NCI-H1048 (cell line): ENCODE measurements at regions not wholly inside any gene's neighbourhood (a gene's known extent, or its start where the extent isn't known, plus 50 kb on each side); places are given as distances from the start of the nearest gene placed in this dataset.
"Not testable (repeated sequence)": the region's sequence is repeated elsewhere in the genome, so short reads cannot be mapped to it uniquely, and the experiment has no call there.

ENCODE experiments used
- DNase-seq: peaks from one replicate; lab custom pipeline; 2025; lab: John Stamatoyannopoulos, UW

DNA sequence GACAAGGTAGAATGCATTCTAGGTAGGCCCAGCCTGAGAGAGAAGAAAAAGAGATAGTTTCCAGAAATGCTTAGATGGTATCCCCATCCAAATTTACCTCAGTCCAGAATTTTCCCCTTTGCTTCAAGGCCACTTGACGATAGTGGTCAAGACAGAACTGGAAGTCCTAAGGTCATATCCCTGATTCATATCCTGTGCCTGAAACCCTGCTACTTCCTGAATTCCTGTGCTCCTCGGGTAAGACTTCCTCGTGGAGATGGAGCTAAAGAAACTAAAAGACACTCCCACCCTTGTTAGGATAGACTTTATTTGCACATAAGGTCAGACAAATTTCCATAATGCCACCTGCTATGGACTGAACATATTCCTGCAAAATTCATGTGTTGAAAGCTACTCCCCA lies 175.9 kb downstream of the EVX1 start:
- no peak for DNase-seq

DNA sequence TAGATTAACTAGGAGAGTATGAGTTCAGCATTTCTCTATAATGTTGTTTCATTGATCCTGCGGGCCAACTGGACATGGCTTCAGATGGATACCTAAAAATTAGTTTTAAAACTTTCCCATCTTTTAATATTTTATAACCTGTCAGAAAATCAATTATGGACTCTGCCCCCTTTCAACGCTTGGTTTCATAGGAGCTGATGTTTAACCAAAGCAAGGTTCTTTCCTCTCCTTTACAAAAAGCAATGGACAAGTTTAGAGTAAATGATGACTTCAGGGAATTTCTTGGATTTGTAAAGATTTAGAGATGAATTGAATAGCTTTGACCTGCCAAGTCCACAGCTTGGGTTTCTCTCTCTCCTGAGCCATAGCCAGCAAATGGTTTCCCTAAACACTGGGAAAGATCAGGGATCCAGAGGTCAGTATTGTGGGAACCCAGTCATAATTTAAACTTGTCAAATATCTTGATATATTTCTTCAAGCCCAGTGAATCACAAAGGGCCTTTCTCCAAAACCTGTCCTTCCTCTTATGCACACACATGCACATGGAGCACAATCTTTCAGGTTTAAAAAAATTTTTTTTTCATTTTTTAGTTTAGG lies 177.1 kb downstream of the EVX1 start:
- no peak for DNase-seq

DNA sequence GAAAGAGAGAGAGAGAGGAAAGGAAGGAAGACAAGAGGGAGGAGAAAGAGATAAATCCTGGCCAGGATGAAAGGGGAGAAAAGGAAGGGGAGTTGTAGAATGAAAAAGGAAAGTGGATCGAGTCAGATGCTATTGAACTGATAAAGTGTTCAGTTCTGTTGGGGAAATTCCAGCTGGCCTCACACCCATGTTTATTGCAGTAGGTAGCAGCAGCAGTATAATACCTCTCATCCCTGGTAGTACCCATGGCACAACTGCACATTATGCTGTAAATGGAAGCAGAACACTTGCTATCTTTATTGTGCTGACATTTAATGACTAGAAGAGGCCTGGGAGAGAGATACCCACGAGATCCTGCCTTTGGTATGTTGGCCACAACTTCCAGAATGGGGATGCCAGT lies 178.1 kb downstream of the EVX1 start:
- no peak for DNase-seq

DNA sequence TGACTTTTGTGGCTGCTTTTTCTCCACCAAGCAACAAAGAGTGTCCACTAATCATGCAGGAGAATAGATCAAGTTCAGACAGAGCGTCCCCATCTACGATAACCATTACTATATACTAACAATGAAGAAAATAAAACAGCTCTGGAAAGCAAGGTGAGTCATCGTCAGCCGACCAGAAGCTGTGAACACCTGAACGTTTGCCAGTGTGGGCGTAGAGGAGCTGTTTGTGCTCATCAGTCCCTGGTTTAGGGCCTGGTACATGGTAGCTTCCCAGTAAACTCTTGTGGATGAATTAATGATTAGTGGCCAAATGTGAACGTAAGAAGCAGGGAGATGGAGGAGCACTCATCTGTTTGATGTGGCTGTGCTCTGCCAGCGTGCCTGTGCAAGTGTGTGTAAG lies 180.7 kb downstream of the EVX1 start:
- DNase-seq = no peak

DNA sequence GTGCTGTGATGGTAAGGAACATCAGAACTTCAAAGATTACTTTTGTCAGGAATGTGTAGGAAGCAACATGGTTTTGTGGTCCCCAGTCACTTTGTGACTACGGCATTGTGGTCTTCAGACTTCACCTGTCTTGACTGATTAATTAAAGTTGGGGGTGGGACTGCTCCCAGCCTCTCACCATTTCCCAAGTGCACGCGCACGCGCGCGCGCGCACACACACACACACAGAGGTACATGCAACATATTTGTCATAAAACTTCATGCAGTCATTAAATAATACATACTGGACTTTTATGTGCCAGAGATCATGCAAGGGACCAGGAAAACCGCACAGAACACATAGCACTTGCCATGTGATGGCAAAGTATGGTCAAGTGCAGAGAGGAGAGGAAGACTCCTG lies 181.2 kb downstream of the EVX1 start:
- no peak for DNase-seq

DNA sequence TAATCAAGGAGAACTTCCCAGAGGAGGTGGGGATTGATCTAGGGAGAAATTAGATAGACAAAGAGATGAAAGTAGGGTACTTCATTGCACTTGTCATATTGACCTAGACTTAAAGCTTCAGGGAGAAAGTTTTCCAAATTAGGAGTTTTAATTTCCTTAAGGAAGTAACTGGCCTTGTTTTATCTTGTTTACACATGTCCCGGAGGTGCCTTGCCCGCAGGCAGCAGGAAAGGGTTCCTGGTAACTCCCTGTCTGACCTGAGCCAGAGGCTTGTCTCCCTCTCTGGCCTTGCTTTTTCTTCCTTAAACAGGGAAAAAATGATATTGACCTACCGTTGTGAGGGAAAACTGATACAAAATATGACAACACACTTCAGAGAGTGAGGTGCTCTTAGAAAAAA lies 181.6 kb downstream of the EVX1 start:
- no peak for DNase-seq

DNA sequence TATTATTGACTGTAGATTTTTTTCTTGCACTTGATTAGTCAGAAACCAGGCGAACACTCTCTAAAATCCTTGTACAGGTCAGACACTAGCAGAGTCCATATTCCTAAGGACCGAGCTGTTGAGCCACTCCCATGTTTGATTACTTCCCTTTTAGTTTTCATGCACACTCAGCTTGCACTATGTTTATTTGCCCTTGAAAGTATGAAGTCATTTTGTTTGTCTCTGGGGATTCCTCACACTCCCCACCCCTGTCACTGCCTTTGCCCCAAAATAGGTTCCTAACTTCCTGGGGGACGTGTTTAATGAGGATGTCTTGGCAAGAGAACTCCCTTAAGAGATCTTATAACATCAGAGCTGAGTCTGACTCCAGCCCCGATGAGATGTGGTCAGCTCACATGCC lies 182.1 kb downstream of the EVX1 start:
- DNase-seq = no peak

DNA sequence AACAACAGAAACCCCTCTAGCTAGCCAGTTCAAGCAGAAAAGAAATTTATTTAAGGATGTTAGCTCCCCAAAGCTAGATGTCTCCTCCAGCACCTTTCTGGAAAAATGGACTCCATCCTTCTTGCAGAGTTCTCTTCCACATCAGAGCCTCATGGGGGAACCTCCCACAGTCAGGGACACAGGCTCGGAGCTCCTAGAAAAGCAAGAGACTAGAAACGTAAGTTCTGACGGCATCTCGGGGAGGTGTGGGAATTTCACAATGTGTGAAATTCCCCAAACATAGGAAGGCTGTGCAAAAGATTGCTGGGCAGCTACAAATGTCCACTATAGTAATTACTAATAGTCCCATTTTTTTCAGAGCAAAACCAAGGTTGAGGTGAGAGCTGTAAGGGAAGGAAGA lies 184.8 kb downstream of the EVX1 start:
- no peak for DNase-seq

DNA sequence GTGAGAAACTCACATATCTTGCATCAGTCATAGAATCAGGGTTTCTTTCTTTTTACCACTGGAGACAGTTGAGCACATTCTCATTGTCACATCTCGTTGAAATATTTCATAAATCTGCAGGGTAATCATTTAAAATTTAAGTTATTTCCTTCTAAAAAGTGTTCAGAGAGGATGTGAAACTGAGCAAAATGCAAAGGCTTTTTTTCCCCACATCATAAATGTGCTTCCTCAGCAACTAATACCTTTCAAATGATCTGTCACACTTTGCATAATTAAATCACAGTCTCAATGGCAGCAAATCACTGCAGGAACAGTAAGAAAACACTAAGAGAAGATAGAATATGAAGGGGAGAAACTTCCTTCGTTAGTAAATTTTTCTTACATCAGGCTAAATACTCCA lies 187.5 kb downstream of the EVX1 start:
- DNase-seq = no peak

DNA sequence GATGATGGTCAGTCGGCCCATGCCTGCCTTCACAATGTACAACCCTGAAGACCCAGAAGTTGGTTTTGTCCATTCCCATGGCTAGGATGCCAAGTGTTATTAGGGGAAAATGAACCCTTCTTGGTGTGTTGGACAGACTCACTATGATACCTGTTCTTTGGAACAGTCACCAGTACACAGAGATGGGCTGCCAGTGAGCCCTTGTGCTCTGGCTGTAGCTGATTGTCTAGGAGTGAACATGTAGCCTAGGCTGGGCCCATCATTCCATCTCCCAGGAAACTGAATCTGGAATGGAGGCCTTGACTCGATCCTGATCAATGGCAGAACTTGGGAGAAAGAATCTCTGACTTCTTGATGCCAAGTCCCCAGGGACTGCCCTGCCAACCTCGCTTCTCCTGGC lies 188.9 kb downstream of the EVX1 start:
- no peak for DNase-seq

DNA sequence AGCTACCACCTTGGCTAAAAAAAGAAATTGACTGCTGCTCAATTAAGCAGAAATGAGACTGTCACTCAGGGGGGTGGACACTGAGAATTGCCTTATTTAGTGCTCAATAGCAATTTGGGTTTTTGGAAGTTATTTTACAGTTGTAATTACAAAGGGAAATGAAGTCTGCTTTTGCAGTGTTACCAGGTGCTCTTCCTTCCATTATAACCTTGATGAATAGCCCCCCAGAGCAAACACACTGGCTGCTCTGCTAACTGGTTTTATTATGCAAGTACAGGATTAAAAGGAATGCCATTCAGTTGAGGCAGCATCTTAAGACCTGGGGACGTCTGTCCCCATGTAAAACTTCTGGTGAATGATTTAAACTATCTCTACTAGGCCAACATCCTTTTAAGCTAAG lies 191.0 kb downstream of the EVX1 start:
- no peak for DNase-seq

DNA sequence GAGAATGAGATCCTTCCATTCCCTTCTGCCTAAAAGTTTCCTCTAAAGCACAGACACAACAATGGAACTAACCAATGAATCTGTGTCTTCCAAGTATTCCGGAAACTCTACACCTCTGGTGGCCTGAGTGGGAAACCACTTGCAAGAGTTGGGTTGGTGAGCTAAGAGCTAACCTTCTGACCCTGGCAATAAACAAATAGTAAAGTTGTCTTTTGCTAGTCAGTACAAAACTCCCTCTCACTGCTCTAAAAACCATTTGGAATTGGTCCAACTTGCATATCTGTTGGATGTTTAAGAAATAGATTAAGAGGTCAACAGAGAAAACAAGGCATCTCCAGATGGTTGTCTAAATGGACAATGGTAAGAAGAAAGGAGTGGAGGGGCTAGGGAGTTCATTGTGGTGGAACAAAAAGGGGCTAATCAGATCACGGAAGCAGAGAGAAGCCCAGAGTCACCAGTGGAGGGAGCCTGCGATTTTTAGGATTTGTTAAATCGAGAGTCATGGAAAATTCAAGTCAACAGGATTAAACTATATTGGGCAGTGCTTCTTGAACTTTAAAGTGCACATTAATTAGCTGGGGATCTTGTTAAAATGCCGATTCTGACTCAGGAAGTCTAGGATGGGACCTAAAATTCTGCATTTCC lies 192.3 kb downstream of the EVX1 start:
- no peak for DNase-seq

DNA sequence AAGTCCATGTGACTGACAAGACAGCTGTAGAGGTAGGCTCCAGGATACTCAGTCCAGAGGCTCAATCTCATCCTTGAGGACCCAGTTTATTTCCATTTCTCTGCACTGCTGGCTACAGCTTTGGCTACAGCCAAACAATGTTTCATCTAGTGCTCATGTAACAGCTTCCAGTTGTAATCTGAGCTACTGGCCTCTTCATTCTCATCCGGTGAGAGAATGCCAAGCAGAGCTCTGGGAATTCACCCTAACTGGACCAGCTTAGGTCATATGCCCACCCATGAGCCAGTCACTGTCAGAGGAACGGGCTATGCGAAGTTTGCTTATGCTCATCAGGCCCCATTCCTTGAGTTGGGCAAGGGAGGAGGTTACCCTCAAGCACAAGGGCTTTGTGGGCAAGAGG lies 192.9 kb downstream of the EVX1 start:
- DNase-seq = no peak

DNA sequence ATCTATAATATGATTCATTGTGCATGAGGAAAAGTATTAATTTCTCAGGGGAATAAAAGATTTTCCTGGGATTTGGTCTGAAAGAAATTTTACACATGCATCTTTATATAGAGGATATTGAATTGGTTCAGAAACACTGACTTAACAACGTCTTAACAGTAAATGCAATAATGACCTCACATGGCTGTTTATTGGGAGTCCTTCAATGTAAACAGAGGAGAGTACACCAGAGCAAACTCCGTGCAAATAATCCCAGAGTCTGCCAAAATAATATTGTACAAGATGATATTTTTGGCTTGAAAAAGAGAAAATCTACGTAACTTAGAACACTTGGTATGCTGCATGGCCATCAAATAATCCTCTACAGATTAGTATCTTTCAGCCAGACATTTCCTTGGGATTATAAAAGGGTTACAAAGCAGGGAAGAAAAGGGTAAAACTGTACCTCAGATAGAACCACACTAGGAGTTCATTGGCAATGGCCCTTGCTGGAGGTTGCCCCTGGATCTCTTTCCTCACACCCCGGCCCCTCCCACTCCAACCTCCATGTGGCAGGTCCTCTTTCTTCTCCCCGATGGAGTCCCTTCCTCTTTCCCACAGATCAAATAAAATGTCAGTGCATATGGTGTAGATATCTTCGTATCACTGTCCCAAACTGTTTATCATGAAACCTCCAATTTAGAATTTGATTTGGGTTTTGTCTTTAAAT lies 196.4 kb downstream of the EVX1 start:
- no peak for DNase-seq

DNA sequence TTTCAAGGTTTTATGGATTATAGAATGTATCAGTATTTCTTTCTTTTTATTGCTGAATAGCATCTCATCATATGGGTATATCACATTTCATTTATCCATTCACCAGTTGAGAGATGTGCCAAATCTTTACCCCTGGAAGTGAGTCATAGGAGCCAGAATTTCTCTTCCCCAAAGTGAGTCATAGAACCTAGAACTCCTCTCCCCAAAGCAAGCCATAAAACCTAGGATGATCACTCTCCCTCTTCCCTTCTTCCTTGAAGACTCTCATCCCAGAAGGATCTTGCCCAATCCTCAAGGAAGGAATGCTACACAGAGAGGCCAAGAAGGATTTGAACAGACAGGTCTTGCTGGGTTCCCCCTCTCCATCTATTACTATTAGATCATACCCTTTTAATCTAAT lies 199.9 kb downstream of the EVX1 start:
- DNase-seq = no peak

DNA sequence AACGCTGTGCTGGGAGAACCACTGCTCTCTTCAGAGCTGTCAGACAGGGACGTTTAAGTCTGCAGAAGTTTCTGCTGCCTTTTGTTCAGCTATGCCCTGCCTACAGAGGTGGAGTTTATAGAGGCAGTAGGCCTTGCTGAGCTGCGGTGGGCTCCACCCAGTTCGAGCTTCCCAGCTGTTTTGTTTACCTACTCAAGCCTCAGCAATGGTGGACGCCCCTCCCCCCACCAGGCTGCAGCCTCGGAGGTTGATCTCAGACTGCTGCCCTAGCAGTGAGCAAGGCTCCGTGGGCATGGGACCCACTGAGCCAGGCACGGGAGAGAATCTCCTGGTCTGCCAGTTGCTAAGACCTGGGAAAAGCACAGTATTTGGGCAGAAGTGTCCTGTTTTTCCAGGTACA lies 206.4 kb downstream of the EVX1 start:
- not testable (repeated sequence) for DNase-seq

DNA sequence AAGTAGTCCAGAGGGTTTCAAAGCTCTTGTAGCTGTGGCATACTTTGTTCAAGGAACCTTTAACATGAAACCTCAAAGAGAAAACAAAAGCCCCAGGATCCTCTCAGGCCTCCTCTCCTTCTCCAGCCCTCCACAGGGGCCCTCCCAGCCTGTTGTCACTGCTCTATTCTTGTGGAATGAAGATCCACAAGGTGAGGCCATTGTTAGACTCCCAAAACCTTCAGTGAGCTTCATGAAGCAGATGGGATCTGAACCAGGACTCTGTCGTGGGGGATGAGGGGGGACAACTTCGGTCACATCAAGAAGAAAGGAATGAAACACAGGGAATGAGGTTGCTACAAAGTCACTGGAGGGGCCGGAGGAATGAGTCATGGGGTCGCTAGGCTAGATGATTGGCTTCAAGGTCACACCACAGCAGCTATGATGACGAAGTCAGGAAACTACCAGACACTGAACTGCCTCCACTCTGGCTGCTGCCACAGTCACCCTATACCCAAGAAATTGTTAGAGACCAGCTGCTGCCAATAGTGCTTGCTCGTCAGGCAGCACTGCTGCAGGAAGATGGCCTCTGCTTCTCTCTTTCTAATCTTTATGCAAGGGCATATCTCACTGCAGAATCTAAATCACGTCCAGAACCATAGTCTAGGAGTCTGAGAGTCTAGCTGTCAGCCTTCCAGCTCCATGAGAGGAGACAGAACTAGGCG lies 208.8 kb downstream of the HIBADH start:
- no peak for DNase-seq

DNA sequence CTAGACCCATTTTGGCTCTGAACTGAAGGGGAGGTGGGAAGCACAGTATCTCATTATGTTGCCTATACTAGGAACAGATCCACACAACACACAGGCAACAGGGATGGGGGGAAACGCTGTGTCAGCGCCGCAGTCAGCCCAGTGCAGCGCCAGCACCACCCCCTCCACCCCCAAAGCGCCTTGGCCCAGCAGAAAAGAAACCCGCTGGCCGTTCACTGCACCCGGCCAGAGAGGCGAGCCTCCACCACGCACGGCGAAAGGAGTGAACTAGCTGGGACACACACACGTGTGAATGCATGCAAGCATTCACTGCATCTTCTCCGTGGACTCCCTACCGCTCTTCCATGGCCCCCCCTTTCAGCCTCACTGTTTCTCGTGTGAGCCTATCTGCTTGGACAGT lies 205.6 kb downstream of the HIBADH start:
- DNase-seq = not testable (repeated sequence)

DNA sequence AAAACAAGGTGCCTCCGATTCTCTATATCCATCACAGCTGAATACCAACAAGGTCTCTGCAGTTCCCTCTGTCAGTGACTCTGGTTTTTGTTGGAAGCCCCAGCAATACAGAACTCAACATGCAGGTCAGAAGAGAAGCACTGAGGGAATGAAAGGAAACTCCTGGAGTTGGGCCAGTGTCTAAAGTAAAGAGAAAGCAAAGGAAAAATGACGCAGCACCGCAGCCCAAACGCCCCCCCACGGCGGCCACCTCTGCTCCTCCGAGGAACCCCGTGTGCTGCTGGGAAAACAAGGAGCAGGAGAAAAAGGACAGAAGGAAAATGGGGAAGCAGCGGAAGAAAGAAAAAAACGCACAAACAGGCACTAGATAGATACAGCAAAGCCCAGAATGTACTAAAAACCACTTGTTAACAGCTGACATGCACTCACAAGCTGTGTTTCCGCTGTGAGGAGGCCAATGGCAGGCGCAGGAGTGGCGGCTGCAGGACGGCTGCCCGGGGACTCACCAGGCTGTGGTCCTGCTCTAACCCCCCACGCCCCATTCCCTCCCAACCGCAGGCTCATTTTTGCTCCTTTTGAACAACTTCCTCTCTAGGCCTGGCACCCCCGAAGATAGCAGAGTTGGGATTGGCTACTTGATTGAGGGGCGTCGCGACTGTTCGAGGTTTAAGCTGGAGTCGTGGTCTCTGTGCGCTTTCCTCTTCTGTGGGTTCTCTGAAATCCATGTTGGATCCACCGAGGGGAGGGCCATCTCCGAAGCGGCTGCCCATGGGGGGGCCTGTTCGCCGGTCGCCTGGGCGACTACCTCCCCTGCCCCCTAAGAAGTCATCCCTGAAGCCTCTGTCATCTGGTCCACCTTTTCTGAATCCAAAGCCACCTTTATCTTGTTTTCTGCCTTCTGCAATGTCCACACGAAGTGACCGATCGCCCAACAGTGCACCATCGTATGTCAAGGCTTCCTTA lies 204.8 kb downstream of the HIBADH start:
- not testable (repeated sequence) for DNase-seq

DNA sequence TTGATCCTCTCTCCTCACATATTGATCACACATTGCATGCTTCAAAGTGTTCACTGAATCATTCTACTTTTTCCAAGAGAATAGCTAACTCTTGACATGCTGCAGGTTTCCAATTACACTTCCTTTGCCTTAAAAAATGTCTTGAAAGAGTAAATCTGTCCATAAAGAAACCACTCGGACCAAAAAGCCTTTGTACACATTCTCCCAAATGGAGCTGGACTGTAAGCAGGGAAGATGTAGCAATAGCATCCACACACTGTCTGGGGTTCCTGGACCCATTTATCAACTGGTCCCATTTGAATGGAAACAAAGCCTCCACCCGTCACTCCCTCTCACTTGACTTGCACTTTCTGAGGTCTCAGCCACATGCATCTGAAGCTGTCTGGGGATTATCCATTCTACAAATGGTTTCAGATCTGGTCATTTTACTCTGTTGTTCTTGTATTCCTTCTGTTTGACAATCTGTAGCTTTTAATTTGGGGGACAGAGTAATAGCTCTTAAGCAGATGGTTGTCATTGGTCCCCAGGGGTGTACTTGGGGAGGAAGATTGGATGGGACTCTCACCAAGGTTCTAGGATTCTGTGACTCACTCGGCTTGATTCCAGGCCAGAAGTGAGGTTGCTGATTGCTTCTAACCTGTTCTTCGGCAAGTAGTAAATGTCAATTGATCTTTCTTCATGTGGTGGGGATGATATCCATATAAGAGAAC lies 203.5 kb downstream of the HIBADH start:
- no peak for DNase-seq

DNA sequence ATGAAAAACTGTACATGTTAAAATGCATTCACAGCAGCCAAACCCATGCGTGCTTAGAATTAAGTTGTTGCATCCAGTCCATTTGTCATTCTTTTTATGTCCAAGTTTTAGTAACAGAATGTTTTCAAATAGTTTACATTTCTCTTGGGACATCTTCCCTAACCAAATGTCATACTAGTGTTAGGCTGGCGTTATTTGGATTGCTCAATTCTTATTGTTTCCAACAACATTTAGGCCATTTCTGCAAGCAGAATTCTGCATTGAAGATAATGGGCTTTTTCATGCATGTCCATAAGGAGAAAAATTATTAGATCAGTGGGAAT lies 203.0 kb downstream of the HIBADH start:
- no peak for DNase-seq
